GM20000 (cell line): ENCODE measurements at regions not wholly inside any gene's neighbourhood (a gene's known extent, or its start where the extent isn't known, plus 50 kb on each side); places are given as distances from the start of the nearest gene placed in this dataset.

Source experiments
- DNase-seq: peaks from one replicate; pipeline ENCODE4 v3.0.0; 2012; ENCODE audit warnings: low spot score
- TF ChIP-seq, protein P1 (sequence below): IDR thresholded peaks from 2 replicates; pipeline ENCODE4 v1.5.1; 2012; ENCODE audit warnings: mild to moderate bottlenecking, control low read depth; ENCODE audit errors: extremely low read depth, missing control alignments

DNA sequence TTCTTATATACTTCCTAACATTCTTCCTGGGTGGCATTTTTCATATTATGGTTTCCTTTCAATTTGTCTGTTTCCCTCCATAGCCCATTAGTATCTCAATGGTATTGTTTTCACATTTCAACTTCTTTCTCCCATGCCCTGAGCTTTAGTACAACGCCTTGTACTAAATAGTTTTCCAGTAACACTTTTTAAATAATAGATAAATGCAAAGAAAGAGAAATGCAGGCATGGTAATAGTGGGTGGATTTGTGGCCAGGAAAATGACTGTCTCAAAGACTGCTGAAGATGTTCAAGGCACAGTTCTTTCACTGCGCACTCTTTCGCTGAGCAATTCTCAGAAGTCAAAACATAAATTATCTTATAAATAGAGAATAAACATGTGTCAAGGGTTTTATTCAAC is 145.1 kb downstream of the LCA5 start:
- TF ChIP-seq, protein P1, sequence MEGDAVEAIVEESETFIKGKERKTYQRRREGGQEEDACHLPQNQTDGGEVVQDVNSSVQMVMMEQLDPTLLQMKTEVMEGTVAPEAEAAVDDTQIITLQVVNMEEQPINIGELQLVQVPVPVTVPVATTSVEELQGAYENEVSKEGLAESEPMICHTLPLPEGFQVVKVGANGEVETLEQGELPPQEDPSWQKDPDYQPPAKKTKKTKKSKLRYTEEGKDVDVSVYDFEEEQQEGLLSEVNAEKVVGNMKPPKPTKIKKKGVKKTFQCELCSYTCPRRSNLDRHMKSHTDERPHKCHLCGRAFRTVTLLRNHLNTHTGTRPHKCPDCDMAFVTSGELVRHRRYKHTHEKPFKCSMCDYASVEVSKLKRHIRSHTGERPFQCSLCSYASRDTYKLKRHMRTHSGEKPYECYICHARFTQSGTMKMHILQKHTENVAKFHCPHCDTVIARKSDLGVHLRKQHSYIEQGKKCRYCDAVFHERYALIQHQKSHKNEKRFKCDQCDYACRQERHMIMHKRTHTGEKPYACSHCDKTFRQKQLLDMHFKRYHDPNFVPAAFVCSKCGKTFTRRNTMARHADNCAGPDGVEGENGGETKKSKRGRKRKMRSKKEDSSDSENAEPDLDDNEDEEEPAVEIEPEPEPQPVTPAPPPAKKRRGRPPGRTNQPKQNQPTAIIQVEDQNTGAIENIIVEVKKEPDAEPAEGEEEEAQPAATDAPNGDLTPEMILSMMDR: no peak
- no peak for DNase-seq

DNA sequence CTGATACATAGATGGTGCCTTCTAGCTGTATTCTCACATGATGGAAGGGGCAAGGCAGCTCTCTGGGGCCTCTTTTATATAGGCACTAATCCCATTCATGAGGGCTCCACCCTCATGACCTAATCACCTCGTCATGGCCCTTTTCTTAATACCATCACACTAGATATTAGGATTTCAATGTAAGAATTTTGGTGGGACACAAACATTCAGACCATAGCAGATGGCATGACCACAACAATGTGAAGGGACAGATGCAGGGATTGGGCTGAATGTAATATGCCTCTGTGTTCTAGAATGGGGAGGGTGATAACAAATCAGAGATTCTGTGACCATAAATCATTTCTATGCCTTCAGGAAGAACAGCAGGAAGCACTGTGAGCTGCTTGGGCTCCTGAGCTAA is 145.8 kb downstream of the LCA5 start:
- DNase-seq: no peak
- TF ChIP-seq, protein P1: no peak

DNA sequence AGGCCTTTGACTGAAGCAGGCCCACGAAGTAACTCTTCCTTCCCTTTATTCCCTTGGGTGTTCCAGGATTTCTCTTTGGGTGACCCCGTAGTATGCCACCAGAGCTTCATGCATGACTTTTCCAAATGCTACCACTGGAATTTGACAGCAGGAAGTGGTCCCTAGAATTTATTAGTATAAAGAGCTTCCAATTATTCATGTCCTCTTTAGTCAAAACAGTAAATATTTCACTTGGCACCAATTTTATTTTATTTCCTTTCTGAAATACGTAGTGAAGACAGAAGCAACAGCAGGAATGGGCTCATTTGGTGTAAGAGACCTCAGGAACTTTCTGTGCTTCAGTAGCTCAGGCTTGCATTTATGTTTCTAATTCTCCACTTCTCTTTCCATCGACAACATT is 151.3 kb downstream of the LCA5 start:
- TF ChIP-seq, protein P1: no peak
- no peak for DNase-seq

DNA sequence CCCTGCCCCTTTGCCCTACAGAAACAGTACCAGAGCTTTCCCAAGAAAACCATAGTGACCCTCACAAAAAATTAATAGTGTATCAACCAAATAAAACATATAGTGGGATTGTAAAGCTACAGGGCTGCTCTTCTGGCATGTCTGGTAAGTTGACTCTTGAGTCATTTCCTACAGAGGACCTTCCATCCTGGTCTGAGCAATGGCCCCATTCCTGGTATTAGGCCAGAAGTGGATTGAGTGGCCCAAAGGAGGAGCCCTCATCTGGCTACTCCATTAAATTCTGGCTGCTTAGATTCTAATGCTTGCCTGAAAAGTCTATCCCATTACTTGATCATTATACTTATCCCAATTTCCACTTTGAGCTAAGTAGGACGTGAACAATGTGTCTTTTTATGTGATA is 150.9 kb upstream of the HMGN3 start:
- no peak for DNase-seq
- TF ChIP-seq, protein P1: no peak

DNA sequence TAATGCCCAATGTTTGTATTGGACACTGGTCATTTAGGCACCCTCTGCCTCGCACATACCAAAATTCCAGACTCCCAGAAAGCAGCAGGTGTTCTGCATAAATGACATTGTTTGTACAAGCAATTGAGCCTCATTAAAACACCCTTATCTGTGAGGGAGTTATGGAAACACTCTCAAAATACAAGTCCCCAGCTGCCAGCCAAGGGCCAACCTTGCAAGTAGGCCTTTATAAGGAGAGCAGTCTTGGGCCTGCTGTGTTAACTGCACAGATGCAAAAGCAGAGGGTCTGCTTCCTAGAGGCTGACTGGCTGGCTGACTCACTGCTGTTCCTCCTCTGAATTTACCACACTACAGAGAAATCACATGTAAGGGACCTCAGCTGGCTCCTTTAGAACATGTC is 150.4 kb upstream of the HMGN3 start:
- no peak for DNase-seq
- TF ChIP-seq, protein P1: no peak

DNA sequence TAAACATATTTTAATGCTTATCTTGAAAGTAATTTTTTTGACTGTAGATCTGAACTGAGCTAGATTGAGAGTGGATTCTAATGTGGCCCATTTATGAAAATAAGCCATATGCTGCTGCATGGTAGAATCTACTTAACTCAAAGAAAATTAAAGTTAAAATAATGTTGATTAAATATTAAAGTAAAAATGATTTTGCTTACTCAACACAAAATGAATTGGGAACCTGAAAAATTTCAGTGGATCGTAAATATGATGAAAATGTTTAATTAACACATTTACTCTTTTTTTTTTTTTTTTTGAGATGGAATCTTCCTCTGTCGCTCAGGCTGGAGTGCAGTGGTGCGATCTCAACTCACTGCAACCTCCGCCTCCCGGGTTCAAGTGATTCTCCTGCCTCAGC is 144.5 kb upstream of the HMGN3 start:
- no peak for DNase-seq
- TF ChIP-seq, protein P1: no peak

DNA sequence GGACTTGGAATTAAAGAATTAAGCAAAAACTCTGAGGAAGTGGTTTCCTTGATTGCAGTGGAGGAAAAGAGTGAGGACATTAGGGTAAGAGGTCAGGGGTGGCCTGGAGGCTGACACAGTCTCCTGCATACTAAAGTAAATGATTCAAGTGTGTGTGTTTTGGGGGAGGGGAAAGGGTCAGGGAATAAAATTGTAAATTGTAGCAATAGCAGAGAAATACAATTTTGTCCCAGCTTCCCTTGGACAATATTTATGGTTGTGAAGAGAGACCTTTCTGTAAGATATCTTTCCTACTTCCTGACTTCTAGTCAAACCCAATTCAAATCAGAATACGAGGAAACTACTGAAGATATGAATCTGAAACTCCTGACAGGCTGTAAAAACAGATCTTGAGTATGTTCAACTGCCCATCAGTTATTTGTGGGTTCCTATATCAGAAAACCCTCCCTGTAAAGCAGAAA is 143.4 kb upstream of the HMGN3 start:
- TF ChIP-seq, protein P1: no peak

More for the DNA sequence above, 143.4 kb upstream of the HMGN3 start:
- DNase-seq: peak; percentile 8
